Activated CD8-positive, alpha-beta memory T cell treated with anti-CD3 and anti-CD28 coated beads, Interleukin-2, amount 50 U/mL, for 1 hour (primary cell): ENCODE measurements at regions not wholly inside any gene's neighbourhood (a gene's known extent, or its start where the extent isn't known, plus 50 kb on each side); places are given as distances from the start of the nearest gene placed in this dataset.
"Not testable (repeated sequence)": the region's sequence is repeated elsewhere in the genome, so short reads cannot be mapped to it uniquely, and the experiment has no call there.

Source experiments
- DNase-seq: peaks from one replicate; pipeline ENCODE4 v3.0.0-alpha.2; 2020; ENCODE audit errors: extremely low read depth

DNA sequence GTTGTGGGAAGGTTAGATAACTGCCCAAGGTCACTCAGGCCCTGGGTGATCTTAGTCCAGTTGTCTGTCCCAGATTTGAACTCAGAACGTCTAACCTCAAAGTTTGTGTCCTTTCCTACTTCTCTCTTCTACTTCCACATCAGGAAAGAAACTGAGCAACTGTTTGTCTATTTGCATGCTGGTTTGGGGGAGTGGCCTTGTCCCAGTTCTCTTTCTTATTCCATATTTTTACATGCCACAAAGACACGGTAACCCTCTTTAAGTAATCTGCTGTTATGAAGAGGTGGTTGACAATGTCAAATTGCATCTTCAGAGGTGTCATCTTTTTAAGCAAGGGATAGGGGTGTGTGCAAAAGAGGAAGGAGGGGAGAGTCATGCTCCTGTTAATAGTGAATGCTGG lies 432.5 kb downstream of the HS3ST3B1 start:
- DNase-seq = no peak

DNA sequence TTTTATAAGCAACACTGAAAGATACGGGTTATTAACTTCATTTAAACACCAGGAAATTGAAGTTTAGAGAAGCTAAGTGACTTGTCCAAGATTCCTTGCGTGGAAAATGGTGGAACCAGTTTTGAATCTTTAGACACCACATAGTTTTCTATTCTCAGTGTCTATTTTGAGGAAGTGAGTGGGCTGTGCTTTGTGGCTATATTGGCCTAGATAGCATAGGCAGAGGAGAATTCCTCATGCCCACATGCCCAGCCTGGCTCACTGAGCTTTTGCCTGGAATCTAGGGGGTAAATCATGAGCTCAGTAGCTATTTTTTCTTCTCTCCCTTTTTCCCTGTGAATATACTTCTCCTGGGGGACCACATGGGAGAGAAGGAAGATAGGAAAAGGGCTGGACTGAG lies 431.3 kb downstream of the HS3ST3B1 start:
- no peak for DNase-seq

DNA sequence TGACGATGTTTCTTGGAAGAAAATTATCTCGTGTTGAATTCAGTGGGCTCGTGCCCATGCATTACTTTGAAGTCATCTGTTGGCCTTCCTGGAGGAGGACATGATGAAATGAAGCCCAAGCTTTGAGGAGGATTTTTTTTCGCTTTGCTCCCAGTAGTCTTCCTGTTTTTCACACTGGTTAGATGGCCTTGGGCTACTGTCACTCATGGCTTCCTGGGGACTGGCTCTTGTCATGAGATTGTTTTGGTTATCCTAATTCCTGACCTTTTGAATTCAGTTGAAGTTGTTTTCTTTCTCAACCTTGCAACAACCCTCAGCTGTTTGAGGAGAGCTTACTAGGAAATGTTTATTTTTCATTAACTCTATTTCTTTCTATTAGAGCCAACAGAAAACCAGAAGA lies 430.7 kb downstream of the HS3ST3B1 start:
- DNase-seq = no peak

DNA sequence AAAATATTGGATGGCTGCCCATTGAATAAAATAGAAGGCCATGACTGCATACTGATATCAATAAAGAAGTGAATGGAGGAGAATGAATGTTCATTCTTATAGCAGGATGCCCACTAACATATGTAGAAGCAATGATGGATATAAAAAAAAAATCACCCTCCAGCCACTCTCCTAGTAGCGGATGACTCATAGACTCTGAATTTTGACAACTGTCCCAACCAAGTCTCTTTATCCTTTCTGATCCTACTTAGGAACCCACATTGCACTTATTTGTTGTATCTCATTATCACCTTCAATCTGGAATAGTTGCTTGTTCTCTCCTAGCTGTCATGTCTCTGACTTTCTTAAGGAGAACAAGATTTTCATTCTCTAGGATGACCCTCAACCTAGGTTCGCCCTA lies 429.9 kb downstream of the HS3ST3B1 start:
- DNase-seq = no peak

DNA sequence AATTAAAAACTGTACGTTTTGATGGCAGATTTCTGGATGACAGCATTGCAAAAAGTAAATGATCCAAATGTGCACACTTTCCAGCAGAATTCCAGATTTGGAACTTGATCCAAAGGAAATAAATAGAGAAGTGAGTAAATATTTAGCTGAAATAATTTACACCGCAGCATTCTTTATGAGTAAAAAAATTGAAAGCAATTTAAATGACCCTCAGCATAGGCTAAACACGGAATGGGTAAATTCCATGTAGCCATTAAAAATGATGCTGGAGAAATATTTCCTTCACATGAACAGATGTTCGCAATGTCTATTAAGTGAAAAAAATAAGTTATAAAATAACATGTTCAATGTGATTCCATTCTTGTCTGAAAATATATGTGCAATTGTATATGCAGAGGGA lies 424.8 kb downstream of the HS3ST3B1 start:
- DNase-seq = no peak

DNA sequence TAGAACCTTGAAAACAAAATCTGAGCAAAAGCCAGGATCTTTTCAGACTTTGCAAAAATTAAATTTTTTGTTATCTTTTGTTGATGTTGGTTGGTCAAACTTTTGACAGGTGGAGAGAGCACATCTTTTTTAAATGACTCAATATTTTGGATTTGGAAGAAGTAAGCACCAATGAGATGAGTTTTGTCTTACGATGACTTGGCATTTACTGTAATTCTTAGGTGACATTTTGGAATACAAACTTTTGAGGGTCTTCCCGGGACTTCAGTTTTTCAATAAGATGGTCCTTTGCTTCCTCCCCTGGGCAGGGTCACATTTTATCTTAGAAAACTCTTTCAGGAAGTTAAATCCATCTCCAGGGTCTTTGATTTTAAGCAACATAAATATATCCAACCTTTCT lies 423.9 kb downstream of the HS3ST3B1 start:
- DNase-seq = no peak

DNA sequence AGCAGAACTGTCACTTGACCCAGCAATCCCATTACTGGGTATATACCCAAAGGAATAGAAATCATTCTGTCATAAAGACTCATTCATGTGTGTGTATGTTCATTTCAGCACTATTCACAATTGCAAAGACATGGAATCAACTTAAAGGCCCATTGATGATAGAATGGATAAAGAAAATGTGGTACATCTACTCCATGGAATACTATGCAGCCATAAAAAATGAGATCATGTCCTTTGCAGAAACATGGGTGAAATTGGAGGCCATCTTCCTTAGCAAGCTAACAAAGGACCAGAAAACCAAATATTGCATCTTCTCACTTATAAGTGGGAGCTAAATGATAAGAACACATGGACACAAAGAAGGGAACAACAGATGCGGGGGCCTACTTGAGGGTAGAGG lies 422.5 kb downstream of the HS3ST3B1 start:
- DNase-seq = not testable (repeated sequence)

DNA sequence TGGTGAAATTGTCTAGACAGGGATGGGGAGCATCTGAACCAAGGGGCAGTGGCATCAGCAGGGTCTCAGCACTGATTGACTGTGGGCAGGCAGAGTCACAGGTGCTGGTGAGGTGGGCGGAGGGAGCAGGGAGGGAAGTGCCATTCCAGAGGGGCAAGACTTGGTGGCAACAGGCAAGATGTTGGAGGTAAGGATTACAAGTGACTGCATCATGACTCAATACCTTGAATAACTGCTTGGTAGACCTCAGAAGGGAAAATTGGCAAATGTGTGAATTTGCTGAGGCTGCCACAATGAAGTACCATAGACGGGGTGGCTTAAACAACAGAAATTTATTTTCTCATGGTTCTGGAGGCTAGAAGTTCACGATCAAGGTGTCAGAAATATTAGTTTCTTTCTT lies 419.1 kb downstream of the HS3ST3B1 start:
- no peak for DNase-seq

DNA sequence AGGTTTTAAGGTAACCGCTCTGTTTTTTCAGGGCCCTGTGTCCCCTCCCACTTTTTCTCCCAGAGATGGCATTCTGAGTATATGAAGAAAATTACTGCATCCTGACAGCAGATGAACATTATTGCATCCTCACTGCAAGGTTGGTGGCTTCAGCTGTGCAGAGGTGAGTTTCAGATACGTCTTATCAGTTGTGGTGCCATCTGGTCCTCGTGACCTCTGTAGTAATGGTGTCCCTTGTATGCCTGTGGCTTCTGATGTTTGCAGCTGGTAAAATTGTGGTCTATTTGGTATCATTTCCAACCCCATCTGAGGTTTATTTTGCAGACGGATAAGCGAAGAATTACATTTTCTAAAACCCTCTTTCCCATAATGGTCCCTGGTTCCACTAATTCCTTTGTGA lies 417.0 kb downstream of the HS3ST3B1 start:
- DNase-seq = no peak

DNA sequence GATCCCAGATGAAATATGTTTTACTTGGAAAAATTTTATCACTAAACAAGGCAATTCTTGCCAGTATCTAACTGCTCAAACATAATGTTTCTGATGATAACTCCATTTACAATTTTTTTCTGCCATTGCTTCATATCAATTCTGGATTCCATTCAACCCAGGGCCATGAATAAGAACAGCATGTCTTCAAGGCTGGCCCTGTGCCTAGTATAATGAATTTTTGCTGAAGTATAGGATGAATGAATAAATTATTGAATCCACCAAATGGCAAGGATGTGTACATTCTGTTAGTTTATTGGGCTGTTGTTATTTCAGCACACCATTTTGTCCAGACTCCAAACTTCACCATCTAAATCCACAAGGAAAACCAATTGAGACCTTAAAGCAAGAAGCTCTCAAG lies 414.7 kb downstream of the HS3ST3B1 start:
- DNase-seq = no peak

DNA sequence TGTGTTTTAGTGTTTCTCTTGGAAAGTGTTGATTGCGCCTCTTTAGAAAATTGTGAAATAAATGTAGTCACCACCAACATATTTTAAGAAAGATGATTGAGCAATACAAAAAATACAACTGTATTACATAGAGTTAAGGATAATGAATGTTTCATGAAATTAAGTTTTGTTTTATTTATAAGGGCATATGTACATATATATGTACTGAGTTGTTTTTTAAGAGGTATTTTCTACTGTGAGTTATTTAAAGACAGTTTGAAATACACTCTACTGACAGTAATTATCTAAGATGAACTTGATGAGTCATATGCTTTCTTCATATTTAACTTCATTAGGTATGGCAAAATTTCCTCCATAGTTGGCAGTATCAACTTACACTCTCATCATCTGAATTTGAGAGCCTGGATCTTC lies 411.7 kb downstream of the HS3ST3B1 start:
- no peak for DNase-seq

DNA sequence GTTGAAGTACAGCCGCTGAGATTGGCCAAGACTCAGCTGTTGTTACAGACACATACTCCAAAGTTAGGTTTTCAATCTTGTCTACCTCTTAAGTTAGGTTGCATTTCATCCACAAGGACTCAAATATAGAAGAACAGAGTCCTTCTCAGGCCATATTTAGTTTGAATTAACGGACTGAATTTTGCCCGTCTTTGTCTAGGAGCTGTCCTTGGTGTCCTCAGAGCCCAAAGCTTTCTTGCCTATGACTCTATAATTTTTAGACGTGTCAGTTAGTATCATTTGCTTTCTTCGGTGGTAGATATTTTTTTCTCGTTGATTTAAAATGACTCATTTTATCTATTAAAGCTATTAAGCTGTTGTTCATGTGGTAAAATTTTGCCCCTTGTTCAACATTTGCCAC lies 403.2 kb downstream of the HS3ST3B1 start:
- DNase-seq = no peak

DNA sequence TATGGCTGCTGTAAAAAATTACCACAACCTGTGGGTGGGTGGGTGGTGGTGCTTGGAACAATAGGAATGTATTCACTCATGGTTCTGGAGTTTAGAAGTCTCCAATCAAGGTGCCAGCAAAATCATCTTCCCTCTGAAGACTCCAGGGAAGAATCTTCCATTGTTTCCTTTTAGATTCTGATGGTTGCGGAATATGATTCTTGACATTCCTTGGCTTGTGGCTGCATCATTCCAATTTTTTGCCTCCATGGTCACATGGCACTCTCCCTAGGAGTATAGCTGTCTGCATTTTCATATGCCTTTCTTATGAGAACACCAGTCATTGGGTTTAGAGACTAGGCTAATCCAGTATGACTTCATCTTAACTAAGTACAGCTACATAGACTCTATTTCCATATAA lies 401.0 kb downstream of the HS3ST3B1 start:
- no peak for DNase-seq

DNA sequence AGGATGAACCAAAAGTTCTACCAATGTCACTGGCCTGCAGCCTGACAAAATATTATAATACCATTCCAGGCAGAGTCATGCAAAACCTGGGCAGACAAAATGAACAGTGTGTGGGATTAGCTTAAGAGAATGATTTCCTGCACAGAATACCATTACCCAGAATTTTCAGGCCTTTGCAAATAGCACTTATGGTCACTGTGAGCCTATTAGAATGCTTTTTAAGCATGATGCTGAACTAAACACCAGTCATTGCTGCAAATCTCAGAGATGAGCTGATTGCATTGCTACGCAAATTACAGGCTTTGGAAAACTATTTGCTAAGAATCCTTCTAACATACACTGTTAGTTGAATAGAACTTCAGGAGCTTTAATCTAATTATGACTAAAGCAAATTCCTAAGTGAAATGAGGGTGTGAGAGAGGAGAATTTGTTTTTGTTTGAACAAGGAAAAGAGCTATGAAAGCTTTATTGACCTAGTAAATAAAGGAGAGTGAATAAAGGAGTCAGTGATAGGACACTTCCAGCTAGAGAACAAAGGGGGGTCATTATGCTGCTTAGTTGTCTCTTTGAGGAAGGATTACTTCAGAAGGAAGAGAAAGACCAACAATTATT lies 398.8 kb downstream of the HS3ST3B1 start:
- DNase-seq = no peak

DNA sequence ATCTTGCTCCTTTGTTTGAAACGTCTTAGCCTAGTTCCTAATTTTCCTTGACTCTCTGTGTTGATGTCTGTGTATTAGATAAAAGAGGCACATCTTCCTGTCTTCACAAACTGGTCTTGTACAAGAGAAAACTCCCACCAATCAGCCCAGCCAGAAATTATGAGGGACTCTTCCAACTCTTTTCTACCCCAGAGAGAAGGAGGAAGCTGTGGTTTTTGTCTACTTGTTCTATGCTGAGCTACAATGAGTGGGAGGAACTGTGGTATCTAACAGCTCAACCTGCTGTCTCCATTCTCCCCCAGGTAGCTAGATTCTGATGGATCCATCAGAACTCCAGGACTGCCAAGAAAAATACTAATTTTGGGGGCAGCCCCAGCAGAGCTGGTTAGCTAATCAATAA lies 392.5 kb downstream of the HS3ST3B1 start:
- DNase-seq = no peak

DNA sequence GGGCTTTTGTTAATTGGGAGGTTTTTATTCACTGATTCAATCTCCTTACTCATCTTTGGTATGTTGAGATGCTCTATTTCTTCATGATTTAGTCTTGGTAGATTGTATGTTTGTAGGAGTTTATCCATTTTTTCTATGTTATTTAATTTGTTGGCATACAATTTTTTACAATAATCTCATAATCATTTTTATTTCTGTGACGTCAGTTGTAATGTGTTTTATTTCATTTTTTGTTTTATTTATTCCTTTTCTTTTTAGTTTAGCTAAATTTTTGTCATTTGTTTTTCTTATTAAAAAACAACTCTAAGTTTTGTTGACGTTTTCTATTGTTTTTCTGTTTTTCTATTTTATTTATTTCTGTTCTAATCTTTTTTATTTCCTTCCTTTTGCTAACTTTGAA lies 389.8 kb downstream of the HS3ST3B1 start:
- DNase-seq = no peak

DNA sequence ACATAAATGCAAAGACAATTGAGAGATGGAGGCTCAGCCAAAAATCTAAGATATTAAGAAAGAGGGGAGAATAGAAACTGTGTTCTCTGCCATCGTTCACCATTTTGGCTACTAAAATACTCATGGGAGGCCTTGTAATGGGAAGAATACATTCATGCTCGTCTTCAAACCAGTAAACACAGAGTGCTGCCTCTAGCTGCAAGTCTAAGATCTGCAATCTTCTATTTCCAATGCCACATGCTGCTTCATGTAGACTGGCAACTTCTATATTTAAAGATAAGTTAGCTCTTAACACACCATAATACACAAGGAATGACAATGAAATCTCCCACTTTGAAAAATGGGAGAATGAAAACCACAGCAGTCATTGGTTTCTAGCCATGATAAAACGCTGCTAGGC lies 387.3 kb downstream of the HS3ST3B1 start:
- no peak for DNase-seq

DNA sequence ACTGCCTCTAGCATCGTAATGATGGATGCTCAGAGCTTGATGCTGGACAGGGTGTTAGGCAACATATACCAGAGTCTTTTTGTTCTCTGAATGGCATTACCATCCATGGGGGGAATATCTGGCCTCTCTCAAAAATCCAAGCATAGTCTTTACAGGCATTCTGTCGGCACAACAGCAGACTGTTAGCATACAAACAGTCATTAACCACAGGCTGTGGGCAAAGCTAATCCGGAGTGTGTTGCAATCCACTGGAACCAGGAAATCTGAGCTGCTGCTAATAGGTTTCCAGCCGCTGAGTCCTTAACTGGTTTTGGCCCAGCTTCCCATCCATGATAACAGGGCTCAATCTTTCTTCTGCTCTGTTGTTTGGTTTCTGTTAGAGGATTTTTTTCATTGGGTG lies 371.9 kb downstream of the HS3ST3B1 start:
- no peak for DNase-seq

DNA sequence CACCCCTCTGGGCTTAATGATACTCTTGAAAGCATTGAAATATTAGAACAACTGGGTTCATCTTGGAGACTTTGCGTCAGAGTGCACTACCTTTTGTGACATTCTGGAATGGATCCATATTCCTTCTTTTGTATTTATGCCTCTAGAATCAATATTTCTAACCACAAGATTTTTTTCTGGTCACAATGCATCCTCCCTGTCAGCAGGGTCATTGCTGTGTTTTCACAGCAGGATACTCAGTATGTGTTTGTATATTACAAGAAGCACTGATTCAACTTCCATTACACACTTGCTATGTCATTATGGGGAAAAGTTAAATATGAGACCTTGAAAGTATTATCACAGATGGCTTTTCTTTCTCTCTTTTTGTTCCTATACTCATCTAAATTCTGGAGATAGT lies 370.0 kb downstream of the HS3ST3B1 start:
- DNase-seq = no peak

DNA sequence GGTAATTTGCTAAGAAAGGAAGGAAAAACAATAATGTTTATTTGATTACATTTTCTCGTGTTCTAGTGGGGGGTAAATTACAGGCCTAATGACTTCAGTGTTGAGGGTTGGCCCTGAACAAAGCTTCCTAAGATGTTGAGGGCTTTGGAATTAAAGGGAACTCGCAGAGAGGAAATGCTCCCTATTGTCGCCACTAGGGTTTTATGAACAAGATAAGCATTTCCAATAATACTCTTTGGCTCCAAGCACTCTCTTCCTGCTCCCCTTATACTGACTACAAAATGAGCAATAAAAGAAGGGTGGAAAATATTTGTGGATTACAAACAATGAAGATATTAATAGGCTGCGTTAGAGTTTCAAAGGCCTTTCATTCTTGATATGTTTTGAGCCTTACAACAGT lies 363.6 kb downstream of the HS3ST3B1 start:
- DNase-seq = no peak

DNA sequence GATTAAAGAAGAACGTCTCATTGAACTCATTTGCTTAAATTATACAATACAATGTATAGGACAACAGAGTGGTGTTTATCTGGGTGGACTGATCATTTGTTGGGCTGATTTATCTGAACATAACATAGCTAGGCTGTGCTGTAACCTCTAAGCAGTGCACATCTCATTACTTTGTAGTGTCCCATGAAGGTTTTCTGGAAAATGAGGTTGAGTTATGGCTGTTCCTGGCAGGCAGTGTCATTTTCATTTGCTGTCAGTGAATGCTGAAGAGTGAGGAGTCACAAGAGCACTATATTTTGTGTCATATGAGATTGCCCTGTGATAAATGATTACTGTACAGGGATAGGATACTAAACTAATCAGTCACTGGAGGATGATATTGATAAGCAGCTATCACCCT lies 340.2 kb downstream of the HS3ST3B1 start:
- DNase-seq = no peak

DNA sequence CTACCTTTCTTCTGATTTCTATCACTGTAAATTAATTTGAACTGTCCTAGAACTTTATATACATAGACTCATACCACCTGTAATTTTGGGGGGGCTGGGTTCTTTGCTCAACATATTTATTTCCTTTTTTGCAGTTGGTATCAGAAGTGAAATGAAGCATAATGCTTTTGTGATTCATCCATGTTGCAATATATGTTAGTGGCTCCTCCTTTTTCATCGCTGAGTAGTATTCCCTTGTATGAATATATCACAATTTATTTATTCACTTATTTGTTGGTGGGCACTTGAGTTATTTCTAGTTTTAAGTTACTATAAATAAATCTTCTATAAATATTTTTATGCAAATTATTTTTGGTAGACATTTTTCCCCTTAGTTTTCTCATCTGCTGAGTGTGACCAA lies 336.4 kb downstream of the HS3ST3B1 start:
- no peak for DNase-seq

DNA sequence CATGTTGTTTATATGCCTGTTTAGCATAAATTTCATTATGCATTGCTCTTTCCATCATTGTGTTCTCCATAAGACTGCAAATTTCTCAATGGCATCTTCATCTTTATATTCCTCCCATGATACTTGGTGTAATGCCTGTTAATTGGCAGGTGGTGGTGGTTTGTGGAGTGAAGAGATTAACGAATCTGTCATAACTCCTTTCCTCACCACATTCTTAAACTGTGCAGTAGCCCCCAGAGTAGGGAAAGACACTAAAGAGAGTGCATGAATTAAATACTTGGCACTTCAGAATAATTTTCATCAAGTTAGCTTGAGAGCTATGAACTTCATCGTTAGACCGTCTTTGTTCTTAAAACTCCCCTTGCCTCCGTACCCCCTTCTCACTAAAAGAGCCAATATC lies 329.7 kb downstream of the HS3ST3B1 start:
- no peak for DNase-seq

DNA sequence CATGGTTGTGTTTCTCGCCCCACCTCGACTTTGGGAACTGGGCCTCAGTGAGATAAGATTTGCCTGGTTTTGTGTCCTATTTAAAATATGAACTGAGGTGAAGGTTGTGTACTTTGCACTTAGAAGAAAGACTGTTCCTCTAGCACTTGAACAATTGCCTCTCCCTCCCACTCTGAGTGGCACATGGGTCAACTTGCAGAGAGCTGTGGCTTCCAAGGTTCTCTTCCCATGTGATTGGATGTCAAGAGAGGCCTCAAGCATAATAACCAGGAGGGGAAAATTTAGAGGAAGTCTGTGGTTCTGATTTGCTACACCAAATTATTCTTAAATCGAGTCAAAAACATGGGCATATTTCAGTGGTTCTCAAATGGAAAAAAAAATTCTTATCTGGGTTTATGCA lies 329.2 kb downstream of the HS3ST3B1 start:
- no peak for DNase-seq
